ENCODE measurements at regions not wholly inside any gene's neighbourhood (a gene's known extent, or its start where the extent isn't known, plus 50 kb on each side); places are given as distances from the start of the nearest gene placed in this dataset. TPM values are rescaled to one million over a fixed set of nuclear protein-coding genes. Genes with fewer than 3 reads are reported as not detected.

DNA sequence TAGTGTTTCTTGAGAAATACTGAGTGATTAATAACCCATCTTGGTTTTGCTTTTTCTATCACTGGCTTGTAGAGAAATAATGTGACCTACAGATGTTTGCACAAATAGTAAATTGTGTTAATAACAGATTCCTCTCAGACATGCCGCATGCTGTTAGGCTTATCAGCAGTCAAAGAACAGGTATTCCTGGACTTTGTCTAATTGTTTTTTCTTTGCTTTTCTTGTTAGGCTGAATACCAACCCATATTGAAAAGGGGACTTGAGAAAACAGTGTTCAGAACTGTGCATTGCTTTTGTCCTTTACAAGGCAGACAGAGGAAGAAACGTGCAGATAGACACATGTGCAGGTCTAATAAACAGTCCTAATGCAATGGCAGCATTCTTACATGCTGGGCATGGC is 51.0 kb upstream of the RARB start:
- RAD21 ChIA-PET (ENCODE audit: unreplicated experiment), result no interaction called here
- FAIRE-seq, result no peak
- Histone ChIP-seq H3K27ac (ENCODE audit: control insufficient read depth, insufficient read depth) (no peak overlapping the region), H3K4me2 (ENCODE audit: control insufficient read depth, insufficient read depth) (no peak overlapping the region), H3K4me3 (no peak overlapping the region), H3K9ac (ENCODE audit: control insufficient read depth, insufficient read depth, low read length) (no peak overlapping the region), H3K9me3 (replicated peaks; ENCODE audit: control insufficient read depth, insufficient read depth, low read length) (no peaks in the 10 kb centered on the region), H2AFZ (ENCODE audit: control insufficient read depth, low read depth, low read length) (no peak overlapping the region), H3K36me3 (ENCODE audit: control insufficient read depth in 2 of 2, insufficient read depth in 2 of 2, low read length in 1 of 2) (no peaks in the 10 kb centered on the region), H4K20me1 (ENCODE audit: control insufficient read depth, insufficient read depth) (no peaks in the 10 kb centered on the region), H3K79me2 (ENCODE audit: control insufficient read depth, insufficient read depth, low read length) (no peaks in the 10 kb centered on the region), H3K27me3 (replicated peaks in 1 of 2; ENCODE audit: control insufficient read depth in 2 of 2, insufficient read depth in 2 of 2, low read length in 1 of 2) (no peaks in the 10 kb centered on the region), H3K4me1 (ENCODE audit: control insufficient read depth, insufficient read depth, low read length) (no peaks in the 10 kb centered on the region)
- in situ Hi-C loops (cut with MboI) (no loop called here), intact Hi-C loops (cut with micrococcal nuclease; ENCODE audit: unreplicated experiment) (no loop called here)
- CTCF ChIA-PET, result no interaction called here
- POLR2A ChIA-PET, result no interaction called here
- no peak for DNase-seq (ENCODE audit: low read depth, low spot score)
- 46% methylated on average over 2 of the region's 2 CpGs for WGBS (ENCODE audit: insufficient coverage, insufficient replicate concordance, low lambda C conversion rate, missing lambda C conversion rate)
- SMC1A ChIA-PET (ENCODE audit: uncharacterized antibody, unreplicated experiment), result no interaction called here
- ATAC-seq, result no peak
- TF ChIP-seq SREBF1 (IDR thresholded peaks at IDR 0.05; ENCODE audit: low read length) (no peak), MTA3 (IDR thresholded peaks at IDR 0.05; ENCODE audit: borderline replicate concordance, low read length) (no peak)
- TF ChIP-seq, protein P1, sequence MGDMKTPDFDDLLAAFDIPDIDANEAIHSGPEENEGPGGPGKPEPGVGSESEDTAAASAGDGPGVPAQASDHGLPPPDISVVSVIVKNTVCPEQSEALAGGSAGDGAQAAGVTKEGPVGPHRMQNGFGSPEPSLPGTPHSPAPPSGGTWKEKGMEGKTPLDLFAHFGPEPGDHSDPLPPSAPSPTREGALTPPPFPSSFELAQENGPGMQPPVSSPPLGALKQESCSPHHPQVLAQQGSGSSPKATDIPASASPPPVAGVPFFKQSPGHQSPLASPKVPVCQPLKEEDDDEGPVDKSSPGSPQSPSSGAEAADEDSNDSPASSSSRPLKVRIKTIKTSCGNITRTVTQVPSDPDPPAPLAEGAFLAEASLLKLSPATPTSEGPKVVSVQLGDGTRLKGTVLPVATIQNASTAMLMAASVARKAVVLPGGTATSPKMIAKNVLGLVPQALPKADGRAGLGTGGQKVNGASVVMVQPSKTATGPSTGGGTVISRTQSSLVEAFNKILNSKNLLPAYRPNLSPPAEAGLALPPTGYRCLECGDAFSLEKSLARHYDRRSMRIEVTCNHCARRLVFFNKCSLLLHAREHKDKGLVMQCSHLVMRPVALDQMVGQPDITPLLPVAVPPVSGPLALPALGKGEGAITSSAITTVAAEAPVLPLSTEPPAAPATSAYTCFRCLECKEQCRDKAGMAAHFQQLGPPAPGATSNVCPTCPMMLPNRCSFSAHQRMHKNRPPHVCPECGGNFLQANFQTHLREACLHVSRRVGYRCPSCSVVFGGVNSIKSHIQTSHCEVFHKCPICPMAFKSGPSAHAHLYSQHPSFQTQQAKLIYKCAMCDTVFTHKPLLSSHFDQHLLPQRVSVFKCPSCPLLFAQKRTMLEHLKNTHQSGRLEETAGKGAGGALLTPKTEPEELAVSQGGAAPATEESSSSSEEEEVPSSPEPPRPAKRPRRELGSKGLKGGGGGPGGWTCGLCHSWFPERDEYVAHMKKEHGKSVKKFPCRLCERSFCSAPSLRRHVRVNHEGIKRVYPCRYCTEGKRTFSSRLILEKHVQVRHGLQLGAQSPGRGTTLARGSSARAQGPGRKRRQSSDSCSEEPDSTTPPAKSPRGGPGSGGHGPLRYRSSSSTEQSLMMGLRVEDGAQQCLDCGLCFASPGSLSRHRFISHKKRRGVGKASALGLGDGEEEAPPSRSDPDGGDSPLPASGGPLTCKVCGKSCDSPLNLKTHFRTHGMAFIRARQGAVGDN (IDR thresholded peaks at IDR 0.05), result no peak
- no TSS peak for BruUV-seq (replicated peaks)

Small RNA genes lying in the stretch of these regions (small RNA-seq; reads per million reads assigned to genes)
- not detected for gene RN7SL216P
- not detected for gene RNA5SP125
- gene RNA5SP126, result not detected

All from GM12878 (cell line).